Neural progenitor cell (in vitro differentiated cells): ENCODE measurements at regions not wholly inside any gene's neighbourhood (a gene's known extent, or its start where the extent isn't known, plus 50 kb on each side); places are given as distances from the start of the nearest gene placed in this dataset.

Experiments used
- CTCF ChIP-seq: fragments of 200-600 bp; sonication (generic); IDR thresholded peaks from 2 replicates; pipeline ENCODE4 v1.5.1; 2017; ENCODE audit warnings: antibody characterized with exemption, mild to moderate bottlenecking
- EZH2 ChIP-seq: fragments of 200-600 bp; sonication (generic); IDR thresholded peaks from 2 replicates; pipeline ENCODE4 v1.6.1; 2017; ENCODE audit warnings: antibody characterized with exemption, mild to moderate bottlenecking, moderate library complexity
- EZH2phosphoT487 ChIP-seq: fragments of 200-600 bp; sonication (generic); IDR thresholded peaks from 2 replicates; pipeline ENCODE4 v1.6.1; 2017; ENCODE audit warnings: antibody characterized with exemption

- TF ChIP-seq CTCF: no peak
- no peak for TF ChIP-seq EZH2
- TF ChIP-seq EZH2phosphoT487: no peak
These were observed 893.7 kb downstream of the UQCRFS1 start for GRCh38 chr19:28319227-28319626.
